ENCODE measurements at regions not wholly inside any gene's neighbourhood (a gene's known extent, or its start where the extent isn't known, plus 50 kb on each side); places are given as distances from the start of the nearest gene placed in this dataset.

DNA sequence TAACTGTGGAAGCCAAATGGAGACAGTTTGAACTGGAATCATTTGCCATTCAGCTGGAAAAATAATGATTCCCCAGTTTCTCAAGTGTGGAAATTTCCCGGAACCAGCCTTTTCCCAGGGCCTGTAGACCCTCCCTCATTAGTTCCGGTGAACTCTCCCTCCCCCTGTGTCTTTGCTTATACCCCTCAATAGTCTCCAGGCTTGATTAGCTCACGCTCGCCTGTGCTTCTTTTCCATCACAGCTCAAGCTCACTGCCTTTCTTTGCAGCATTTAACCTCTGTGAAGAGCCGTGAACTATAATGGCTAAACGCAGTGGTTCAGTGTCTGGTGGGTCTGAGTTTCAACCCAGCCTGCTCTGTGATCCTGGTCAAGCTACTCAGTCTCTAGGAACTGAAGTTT is 690.8 kb downstream of the INHBA start:
- DNase-seq (ENCODE audit: low read depth in 4 of 6, low spot score in 6 of 6) = peak in 2 of 6 donors; percentile 43 to 59
- no peaks in the 10 kb centered on the region for H3K27me3 ChIP-seq (ENCODE audit: control insufficient read depth, insufficient read depth, low read length)
- H3K4me3 ChIP-seq (ENCODE audit: low read depth, low read length) = no peak overlapping the region
- no peaks in the 10 kb centered on the region for H3K9me3 ChIP-seq (ENCODE audit: control insufficient read depth, insufficient read depth, low read length)
- H3K4me1 ChIP-seq (ENCODE audit: control insufficient read depth, insufficient read depth, low read length) = peaks cover 10% of the 10 kb centered on the region
- H3K27ac ChIP-seq (ENCODE audit: low read depth, low read length) = no peak overlapping the region
- WGBS (ENCODE audit: insufficient coverage) = 30% methylated on average over 4 of the region's 6 CpGs
- no peaks in the 10 kb centered on the region for H3K36me3 ChIP-seq (ENCODE audit: control insufficient read depth, insufficient read depth, low read length)

DNA sequence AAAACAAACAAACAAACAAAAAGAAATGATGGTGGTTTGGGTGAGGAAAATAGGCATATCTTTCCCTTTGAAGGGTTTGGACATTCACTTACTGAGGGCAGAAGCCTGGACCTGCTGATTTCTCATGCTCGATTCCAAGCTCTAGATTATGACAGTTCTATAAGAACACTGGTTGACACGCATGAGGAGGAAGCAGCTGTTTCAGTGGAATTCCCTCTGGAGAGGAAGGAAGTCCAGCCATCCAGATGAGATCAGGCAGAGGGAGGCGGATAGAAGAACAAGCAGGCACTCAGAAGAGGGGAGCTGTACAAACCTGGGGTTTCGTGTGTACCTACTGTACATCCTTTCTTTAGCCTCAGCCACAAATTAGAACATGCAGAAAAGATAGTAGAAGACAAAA is 691.9 kb downstream of the INHBA start:
- Histone ChIP-seq H3K27ac (ENCODE audit: low read depth, low read length) (no peak overlapping the region), H3K4me3 (ENCODE audit: low read depth, low read length) (no peak overlapping the region), H3K27me3 (ENCODE audit: control insufficient read depth, insufficient read depth, low read length) (no peaks in the 10 kb centered on the region), H3K9me3 (ENCODE audit: control insufficient read depth, insufficient read depth, low read length) (no peaks in the 10 kb centered on the region), H3K4me1 (ENCODE audit: control insufficient read depth, insufficient read depth, low read length) (peaks cover 10% of the 10 kb centered on the region), H3K36me3 (ENCODE audit: control insufficient read depth, insufficient read depth, low read length) (no peaks in the 10 kb centered on the region)
- DNase-seq (ENCODE audit: low read depth in 4 of 6, low spot score in 6 of 6) = peak in 1 of 6 donors; percentile 58
- 80% methylated on average over 2 of the region's 4 CpGs for WGBS (ENCODE audit: insufficient coverage)

DNA sequence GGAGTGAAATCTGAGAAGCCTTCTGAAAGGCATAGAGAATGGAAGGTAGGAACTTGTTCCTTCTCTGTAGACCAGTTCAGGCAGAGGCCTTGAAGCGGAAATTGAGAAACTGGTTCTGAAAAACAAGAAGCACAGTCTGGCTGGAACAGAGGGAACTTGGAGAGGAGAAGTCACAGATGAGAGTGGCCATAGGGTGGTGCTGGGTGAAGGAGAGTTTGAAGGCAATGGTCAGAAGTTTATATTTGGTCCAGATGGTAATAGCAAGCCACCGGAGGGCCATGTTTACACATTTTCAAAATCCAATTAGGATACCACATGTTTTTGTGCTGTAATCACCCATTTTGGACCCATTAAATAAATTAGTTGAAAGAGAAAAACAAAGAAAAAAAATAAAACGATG is 692.5 kb downstream of the INHBA start:
- Histone ChIP-seq H3K36me3 (ENCODE audit: control insufficient read depth, insufficient read depth, low read length) (no peaks in the 10 kb centered on the region), H3K27me3 (ENCODE audit: control insufficient read depth, insufficient read depth, low read length) (no peaks in the 10 kb centered on the region), H3K4me1 (ENCODE audit: control insufficient read depth, insufficient read depth, low read length) (peaks cover 10% of the 10 kb centered on the region), H3K27ac (ENCODE audit: low read depth, low read length) (no peak overlapping the region), H3K9me3 (ENCODE audit: control insufficient read depth, insufficient read depth, low read length) (no peaks in the 10 kb centered on the region), H3K4me3 (ENCODE audit: low read depth, low read length) (no peak overlapping the region)
- WGBS (ENCODE audit: insufficient coverage) = 77% methylated on average over 1 of the region's 3 CpGs
- DNase-seq (ENCODE audit: low read depth in 4 of 6, low spot score in 6 of 6) = peak in 1 of 6 donors; percentile 64

DNA sequence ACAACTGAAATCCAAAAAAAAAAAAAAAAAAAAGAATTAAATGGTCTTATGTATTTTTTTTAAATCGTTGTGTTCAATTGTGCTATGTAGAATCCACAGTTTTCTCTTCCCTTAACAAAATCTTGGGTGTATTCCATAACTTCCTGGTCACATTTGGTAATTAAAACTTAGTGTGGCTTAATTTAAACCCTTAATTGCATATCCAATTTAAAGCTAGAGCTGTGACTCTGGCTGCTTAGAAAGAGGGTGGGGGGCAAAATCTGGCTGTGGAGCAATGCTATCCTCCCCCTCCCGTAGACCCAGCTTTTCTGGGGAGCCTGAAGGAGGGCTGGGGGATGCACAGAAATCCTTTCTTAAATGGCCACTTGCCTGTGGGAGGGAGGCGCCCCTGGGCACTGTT is 695.1 kb downstream of the INHBA start:
- no peak overlapping the region for H3K4me3 ChIP-seq (ENCODE audit: low read depth, low read length)
- H3K9me3 ChIP-seq (ENCODE audit: control insufficient read depth, insufficient read depth, low read length) = no peaks in the 10 kb centered on the region
- peak in 1 of 6 donors; percentile 67 for DNase-seq (ENCODE audit: low read depth in 4 of 6, low spot score in 6 of 6)
- WGBS (ENCODE audit: insufficient coverage) = no CpG with 5 or more reads among the region's 3 CpGs
- no peak overlapping the region for H3K27ac ChIP-seq (ENCODE audit: low read depth, low read length)
- H3K27me3 ChIP-seq (ENCODE audit: control insufficient read depth, insufficient read depth, low read length) = no peaks in the 10 kb centered on the region
- H3K4me1 ChIP-seq (ENCODE audit: control insufficient read depth, insufficient read depth, low read length) = peaks cover 10% of the 10 kb centered on the region
- no peaks in the 10 kb centered on the region for H3K36me3 ChIP-seq (ENCODE audit: control insufficient read depth, insufficient read depth, low read length)

DNA sequence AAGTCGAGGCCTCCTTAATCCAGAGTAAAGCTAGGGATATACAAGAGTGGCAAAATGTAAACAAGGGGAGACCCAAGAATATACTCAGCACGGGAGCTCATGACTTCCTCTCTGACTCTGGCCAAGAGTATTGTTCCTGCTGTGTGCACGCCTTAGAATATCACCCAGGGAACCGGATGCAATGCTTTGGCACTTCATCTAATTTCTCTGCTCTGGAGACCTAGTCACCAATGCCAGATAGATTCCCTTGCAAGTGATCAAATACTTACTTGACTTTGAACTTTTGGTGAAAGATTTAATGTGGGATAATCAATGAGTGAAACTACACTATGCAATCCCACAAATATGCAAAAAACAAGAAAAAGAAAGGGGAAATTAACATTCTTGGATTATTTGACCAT is 695.5 kb downstream of the INHBA start:
- Histone ChIP-seq H3K27me3 (ENCODE audit: control insufficient read depth, insufficient read depth, low read length) (no peaks in the 10 kb centered on the region), H3K27ac (ENCODE audit: low read depth, low read length) (no peak overlapping the region), H3K4me3 (ENCODE audit: low read depth, low read length) (no peak overlapping the region), H3K36me3 (ENCODE audit: control insufficient read depth, insufficient read depth, low read length) (no peaks in the 10 kb centered on the region), H3K9me3 (ENCODE audit: control insufficient read depth, insufficient read depth, low read length) (no peaks in the 10 kb centered on the region), H3K4me1 (ENCODE audit: control insufficient read depth, insufficient read depth, low read length) (peaks cover 10% of the 10 kb centered on the region)
- 28% methylated on average over 4 of the region's 4 CpGs for WGBS (ENCODE audit: insufficient coverage)
- peak in 4 of 6 donors; percentile 20 to 72 (median 44) for DNase-seq (ENCODE audit: low read depth in 4 of 6, low spot score in 6 of 6)

DNA sequence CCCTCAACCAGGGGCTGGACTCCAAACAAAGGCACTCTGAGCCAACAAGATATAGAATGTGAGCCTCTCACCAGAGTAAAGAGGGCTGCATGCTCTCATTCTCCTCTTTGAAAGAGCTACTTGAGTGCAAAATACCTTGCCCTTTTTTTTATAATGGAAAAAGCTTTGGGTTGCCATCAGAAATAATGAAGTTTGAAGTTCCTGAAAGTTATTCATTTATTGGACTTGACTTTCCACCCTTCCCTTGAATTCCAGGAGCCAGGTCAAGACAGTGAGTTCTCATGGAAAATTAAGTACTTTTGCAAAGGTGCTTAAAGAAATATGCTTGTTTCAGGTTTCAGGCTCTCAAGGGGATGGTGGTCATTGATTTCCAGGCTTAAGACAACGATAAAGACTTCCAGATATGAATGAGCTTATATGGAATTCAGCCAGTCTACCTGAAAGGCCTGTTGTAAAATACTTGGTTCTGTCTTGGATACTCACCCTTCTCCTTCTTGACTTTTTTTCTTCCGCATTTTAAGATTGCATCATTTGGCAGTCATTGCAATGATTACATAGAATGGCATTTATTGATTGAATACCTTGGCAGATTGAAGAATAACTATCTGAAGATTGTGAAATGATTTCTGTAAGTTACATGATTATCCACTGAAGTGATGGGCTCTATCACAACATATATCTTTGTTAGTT is 696.4 kb downstream of the INHBA start:
- Histone ChIP-seq H3K36me3 (ENCODE audit: control insufficient read depth, insufficient read depth, low read length) (no peaks in the 10 kb centered on the region), H3K27ac (ENCODE audit: low read depth, low read length) (no peak overlapping the region), H3K9me3 (ENCODE audit: control insufficient read depth, insufficient read depth, low read length) (no peaks in the 10 kb centered on the region), H3K4me1 (ENCODE audit: control insufficient read depth, insufficient read depth, low read length) (peaks cover 10% of the 10 kb centered on the region), H3K4me3 (ENCODE audit: low read depth, low read length) (no peak overlapping the region), H3K27me3 (ENCODE audit: control insufficient read depth, insufficient read depth, low read length) (no peaks in the 10 kb centered on the region)
- DNase-seq (ENCODE audit: low read depth in 4 of 6, low spot score in 6 of 6) = no peak
- 100% methylated on average over 1 of the region's 2 CpGs for WGBS (ENCODE audit: insufficient coverage)

DNA sequence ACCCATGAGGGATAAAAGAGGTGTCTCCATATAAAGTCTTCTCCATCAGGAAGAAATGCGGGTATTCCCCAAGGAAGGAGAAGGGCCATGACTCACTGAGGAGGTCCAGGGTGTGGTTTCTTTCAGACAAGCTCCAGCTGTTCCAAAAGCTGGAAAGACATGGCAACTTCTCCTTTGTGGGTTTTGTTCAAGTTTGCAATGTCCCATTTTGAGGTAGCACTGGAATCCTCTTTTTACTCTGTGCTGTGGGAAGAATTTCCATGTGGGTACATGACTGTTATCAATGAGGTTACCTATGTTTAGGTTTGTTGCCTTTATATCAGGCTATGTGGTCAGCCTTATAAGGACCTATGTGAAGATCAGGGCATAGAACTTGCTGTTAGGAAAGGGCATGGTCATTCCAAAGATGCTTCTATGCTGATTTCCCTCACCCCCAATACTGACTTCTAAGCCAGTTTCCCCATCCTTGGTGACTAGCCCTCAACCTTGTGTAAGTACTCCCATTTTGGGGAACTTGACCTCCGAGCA is 697.5 kb downstream of the INHBA start:
- DNase-seq (ENCODE audit: low read depth in 4 of 6, low spot score in 6 of 6) = no peak
- Histone ChIP-seq H3K4me1 (ENCODE audit: control insufficient read depth, insufficient read depth, low read length) (peaks cover 10% of the 10 kb centered on the region), H3K9me3 (ENCODE audit: control insufficient read depth, insufficient read depth, low read length) (no peaks in the 10 kb centered on the region), H3K27me3 (ENCODE audit: control insufficient read depth, insufficient read depth, low read length) (no peaks in the 10 kb centered on the region), H3K36me3 (ENCODE audit: control insufficient read depth, insufficient read depth, low read length) (no peaks in the 10 kb centered on the region), H3K4me3 (ENCODE audit: low read depth, low read length) (no peak overlapping the region), H3K27ac (ENCODE audit: low read depth, low read length) (no peak overlapping the region)
- 100% methylated on average over 2 of the region's 2 CpGs for WGBS (ENCODE audit: insufficient coverage)

DNA sequence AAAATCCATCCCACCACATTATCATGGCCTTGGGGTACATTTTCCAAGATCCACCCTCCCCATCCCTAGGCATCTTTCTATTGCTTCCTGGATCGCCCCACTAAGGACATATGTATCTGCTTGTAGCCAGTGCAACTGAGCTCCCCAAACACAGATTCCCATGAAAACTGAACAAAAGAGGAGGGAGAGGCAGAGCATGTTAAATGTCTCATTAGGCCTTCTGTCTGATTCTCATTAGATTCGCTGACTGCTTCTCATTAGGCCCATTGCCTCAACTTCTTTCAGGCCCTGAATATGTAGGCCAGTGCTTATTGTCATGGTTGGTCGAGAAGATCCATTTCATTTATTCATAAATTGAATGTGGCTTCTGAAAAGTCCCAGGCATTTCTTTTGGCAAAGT is 698.9 kb downstream of the INHBA start:
- WGBS (ENCODE audit: insufficient coverage) = 35% methylated on average over 2 of the region's 3 CpGs
- Histone ChIP-seq H3K27me3 (ENCODE audit: control insufficient read depth, insufficient read depth, low read length) (no peaks in the 10 kb centered on the region), H3K4me1 (ENCODE audit: control insufficient read depth, insufficient read depth, low read length) (peaks cover 10% of the 10 kb centered on the region), H3K9me3 (ENCODE audit: control insufficient read depth, insufficient read depth, low read length) (no peaks in the 10 kb centered on the region), H3K36me3 (ENCODE audit: control insufficient read depth, insufficient read depth, low read length) (no peaks in the 10 kb centered on the region), H3K27ac (ENCODE audit: low read depth, low read length) (no peak overlapping the region), H3K4me3 (ENCODE audit: low read depth, low read length) (no peak overlapping the region)
- DNase-seq (ENCODE audit: low read depth in 4 of 6, low spot score in 6 of 6) = peak in 2 of 6 donors; percentile 71 to 75

DNA sequence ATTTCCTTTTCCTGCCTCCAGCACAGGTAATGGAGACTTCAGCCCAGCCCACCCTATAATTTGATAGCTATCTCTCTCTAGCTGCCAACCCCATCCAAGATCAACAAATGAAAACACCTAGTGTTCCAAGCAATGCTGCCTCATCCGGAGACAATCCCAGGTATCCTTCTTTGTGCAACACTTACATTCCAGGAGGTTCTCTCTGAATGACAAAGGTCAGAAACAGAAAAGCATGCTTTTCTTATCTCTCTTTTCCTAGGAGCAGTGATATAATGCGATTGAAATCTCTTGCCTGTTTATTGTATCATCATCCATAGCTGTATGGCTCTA is 699.3 kb downstream of the INHBA start:
- Histone ChIP-seq H3K36me3 (ENCODE audit: control insufficient read depth, insufficient read depth, low read length) (no peaks in the 10 kb centered on the region), H3K4me1 (ENCODE audit: control insufficient read depth, insufficient read depth, low read length) (peaks cover 8% of the 10 kb centered on the region), H3K9me3 (ENCODE audit: control insufficient read depth, insufficient read depth, low read length) (no peaks in the 10 kb centered on the region), H3K4me3 (ENCODE audit: low read depth, low read length) (no peak overlapping the region), H3K27ac (ENCODE audit: low read depth, low read length) (no peak overlapping the region), H3K27me3 (ENCODE audit: control insufficient read depth, insufficient read depth, low read length) (no peaks in the 10 kb centered on the region)
- DNase-seq (ENCODE audit: low read depth in 4 of 6, low spot score in 6 of 6) = no peak
- no CpG with 5 or more reads among the region's 2 CpGs for WGBS (ENCODE audit: insufficient coverage)
